Glomerular visceral epithelial cell (primary cell): ENCODE measurements at regions not wholly inside any gene's neighbourhood (a gene's known extent, or its start where the extent isn't known, plus 50 kb on each side); places are given as distances from the start of the nearest gene placed in this dataset.

ENCODE experiments used
- DNase-seq: peaks from one replicate; pipeline ENCODE4 v3.0.0-alpha.2; 2016; ENCODE audit errors: extremely low spot score

- no peak for DNase-seq
Observed at GRCh38 chr5:4941161-4941560, 199.0 kb upstream of the ADAMTS16 start.

- DNase-seq, result peak; percentile 13
Observed at GRCh38 chr5:4941957-4942830, 197.9 kb upstream of the ADAMTS16 start.

DNA sequence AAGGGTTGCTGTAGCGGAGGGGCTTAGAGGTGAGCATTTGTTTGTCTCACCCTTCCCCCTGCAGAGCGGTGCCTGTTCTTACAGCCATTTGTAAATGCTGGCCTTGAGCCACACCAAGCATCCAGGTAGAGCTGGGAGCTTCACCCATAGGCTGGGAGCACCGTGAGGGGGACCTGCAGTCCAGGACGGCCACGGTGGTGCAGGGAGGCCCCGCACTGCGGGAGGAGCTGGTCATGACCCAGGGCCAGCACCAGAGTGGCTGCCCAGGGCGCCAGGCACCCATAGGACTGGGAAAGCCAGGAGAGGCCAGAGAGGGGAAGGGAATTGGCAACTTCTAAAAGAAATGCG lies 197.3 kb upstream of the ADAMTS16 start:
- no peak for DNase-seq

GRCh38 chr5:4945296-4945695 lies 194.8 kb upstream of the ADAMTS16 start:
- DNase-seq, result no peak

DNA sequence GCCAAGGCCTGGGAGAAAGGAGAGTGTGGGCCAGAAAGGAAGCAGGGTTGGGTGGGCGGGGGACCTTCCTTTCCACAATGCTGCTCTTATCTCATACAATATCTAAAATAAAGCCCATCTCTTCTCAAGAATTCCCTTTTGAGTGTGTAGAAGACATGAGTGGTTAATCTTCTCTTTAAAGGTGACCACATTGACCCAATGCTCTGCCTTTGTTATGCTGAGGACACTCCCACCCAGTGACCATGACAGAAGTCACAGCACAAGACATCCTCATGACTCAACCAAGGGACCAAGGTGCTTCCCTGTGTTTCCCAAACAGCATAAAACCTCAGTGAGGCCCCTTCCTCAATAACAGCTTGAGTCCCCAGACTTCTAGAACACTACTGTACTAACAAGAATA lies 193.0 kb upstream of the ADAMTS16 start:
- DNase-seq, result no peak

GRCh38 chr5:4947893-4948536 lies 192.1 kb upstream of the ADAMTS16 start:
- no peak for DNase-seq

DNA sequence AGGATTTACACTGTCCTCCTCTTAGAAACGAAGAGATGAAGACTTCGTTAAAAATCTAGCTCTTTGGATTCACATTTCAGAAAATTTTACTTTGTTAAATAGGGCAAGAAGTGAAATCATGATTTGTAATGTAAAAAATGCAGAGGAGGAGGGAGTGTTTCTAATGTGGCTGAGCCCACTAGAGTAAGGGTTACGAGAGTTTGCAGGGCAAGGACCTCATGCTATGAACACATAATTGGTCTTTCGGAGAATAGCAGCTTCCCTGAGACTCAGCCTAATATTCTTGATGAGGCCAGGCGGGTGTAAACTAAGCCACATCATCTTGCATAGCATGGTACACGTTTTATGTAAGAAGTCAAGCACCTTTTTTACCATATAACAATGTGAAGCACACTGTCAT lies 191.0 kb upstream of the ADAMTS16 start:
- no peak for DNase-seq

DNA sequence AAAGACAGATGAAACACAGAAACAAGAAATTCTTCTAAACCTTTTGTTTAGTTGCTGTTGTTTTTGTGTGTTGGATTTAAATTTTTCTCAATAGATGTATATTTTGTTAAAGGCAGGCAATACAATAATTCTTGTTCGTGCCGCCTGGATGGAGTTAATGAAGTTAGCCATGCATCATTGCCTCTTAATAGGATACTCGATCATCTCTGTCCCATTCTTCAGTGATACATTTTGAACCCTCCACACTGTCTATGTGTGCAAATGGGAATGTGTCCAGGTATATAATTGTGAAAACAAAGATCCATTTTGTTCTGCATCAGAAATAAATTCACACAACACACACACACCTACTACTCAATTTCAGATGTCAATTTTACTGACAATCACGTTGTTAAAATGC lies 186.6 kb upstream of the ADAMTS16 start:
- no peak for DNase-seq

GRCh38 chr5:4954048-4954447 lies 186.1 kb upstream of the ADAMTS16 start:
- no peak for DNase-seq

DNA sequence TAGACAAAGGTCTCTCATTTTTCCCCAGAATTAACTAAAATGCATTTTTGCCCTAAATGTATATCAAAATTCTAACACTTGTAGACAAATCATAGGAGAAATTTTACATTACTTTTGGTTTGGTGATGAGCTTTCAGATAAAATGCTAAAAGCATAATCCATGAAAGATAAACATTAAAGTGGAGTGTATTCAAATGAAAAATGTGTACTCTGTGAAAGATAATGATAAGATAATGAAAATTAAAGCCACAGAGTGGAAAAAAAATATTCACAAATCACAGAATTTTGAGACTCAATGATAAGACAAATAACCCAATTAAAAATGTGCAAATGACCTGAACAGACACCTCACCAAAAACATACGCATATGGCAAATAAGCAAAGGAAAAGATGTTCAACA lies 176.9 kb upstream of the ADAMTS16 start:
- DNase-seq, result no peak

- no peak for DNase-seq
Observed at GRCh38 chr5:4969351-4969750, 170.8 kb upstream of the ADAMTS16 start.

DNA sequence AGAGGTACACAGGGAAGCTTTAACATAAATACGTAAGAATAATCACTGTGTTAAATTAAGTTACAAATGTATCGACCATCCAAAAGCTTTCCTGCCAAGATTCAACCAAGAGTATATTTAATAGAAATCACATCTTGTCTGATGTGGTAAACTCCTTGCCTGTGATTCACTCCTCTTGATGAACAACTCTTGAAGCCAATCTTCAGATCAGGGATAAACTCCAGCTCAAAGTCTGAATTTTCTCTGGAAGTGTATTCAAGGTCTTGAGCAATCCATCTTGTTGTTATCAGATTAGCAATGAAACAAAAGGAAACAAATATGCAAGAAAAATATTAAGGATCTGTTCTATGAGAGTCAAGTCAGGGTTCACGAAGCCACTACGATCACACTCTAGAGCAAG lies 170.0 kb upstream of the ADAMTS16 start:
- no peak for DNase-seq

DNA sequence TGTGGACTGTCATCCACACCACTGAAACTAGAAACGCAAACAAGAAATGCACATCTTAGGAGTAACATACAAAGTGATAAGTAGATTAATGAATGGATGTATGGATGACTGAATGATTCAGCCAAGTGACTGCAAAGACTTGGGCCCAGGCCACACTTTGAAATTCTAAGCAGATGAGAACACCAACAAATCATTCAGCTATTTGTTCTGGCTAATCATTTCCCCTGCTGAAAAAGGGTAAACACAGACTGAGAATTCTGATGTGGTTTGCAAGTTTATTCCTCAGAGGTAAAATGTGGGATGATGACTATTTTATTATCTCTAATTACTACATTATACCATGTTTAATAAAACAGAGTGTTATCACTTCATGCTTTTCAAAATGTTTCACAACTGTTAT lies 163.2 kb upstream of the ADAMTS16 start:
- peak; percentile 58 for DNase-seq

GRCh38 chr5:4977416-4978110 lies 162.6 kb upstream of the ADAMTS16 start:
- DNase-seq, result peak; percentile 11

DNA sequence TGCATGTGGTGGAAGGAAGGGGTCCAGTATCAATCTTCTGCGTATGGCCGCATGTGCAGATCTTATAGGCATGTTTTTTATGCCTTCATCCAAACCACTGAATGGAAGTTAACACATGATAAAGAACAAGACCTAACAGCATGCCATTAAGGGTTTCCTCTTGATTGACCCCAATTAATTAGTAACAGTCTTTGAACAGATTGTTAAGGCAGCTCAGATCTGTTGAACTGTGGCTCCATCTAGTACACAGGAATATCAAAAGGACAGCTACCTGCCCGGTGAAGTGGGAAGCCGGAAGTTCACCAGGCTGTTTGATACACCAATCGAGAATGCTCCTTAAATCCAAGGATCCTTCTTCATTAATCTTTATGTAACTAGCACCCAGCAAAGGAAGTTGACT lies 159.9 kb upstream of the ADAMTS16 start:
- DNase-seq, result no peak

- DNase-seq, result no peak
Observed at GRCh38 chr5:4981608-4982007, 158.5 kb upstream of the ADAMTS16 start.

- no peak for DNase-seq
Observed at GRCh38 chr5:4983701-4984100, 156.4 kb upstream of the ADAMTS16 start.

- DNase-seq, result no peak
Observed at GRCh38 chr5:4984461-4984860, 155.7 kb upstream of the ADAMTS16 start.

GRCh38 chr5:4987431-4987830 lies 152.7 kb upstream of the ADAMTS16 start:
- DNase-seq, result no peak

DNA sequence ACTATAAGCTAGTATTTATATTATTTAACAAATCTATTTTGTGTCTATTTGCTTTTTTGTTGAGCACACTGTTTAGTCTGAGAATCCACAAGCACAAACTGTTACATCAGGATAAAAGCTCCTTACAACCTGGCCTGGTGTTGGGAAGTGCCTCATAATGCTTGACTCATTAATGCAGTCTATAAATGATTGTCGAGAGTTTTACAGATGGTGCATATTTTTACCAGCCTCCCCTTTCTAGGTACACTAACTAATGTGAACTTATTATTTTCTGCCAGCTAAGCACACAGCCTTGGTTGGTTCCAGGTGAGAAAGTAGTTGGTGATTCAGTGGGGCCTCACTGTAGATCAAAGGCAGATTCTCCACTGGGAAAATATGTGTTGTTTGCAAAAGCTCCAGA lies 151.0 kb upstream of the ADAMTS16 start:
- DNase-seq, result peak; percentile 62

DNA sequence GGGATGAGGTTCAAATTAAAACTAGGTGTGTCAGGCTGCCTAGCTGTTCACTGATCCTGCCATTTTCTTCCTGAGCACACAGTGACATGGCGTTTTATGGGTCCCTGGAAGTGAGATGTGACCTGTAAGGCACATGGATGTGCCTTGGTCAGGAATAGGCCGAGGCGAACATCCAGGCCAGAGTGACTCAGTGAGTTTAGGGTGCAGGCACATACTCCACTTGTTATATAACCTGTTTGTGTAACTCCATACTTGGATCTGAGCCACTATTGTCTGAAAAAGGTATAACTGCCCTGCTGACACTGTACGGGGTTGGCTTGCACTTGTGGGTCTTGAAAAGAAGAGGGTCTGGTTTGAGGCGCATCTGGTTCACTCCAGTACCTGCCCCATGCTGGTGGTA lies 150.1 kb upstream of the ADAMTS16 start:
- no peak for DNase-seq

DNA sequence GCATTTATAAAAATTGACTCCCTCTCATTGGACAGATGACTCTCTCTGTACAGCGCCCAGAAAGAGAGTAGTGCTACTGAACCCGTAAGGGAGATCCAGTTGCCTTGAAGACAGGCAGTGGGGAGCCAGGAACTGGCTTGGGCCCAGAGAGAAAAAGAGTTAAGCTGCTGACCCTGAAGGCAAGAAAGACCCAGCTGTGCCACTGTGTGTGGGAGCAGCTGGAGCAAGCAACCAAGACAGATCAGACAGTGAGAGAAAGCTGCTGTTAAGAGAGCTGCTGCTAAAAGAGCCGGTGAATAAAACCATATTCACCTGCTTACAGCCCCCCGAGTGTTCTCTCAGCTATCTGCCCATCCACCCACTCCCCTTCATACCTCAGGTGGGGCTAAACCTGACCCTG lies 149.7 kb upstream of the ADAMTS16 start:
- no peak for DNase-seq

DNA sequence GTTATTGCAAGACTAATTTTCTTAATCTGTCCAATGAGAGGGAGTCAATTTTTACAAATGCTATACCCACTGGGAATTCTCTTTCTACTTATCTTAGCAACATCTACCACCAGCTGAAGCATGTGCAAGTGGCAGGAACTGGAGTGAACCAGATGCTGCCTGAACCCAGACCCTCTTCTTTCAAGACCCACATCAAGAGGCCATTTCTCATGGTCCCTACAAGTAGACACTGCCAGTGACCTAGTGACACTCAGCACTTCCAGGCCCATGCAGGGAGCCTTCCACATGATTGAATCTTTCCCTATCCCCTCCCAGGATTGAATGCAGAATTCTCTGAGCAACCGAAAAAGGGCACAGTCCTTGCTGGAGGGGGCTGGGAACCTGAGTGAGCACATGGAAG lies 148.2 kb upstream of the ADAMTS16 start:
- DNase-seq, result no peak
